Endometrial microvascular endothelial cells (primary cell): ENCODE measurements at regions not wholly inside any gene's neighbourhood (a gene's known extent, or its start where the extent isn't known, plus 50 kb on each side); places are given as distances from the start of the nearest gene placed in this dataset.

Experiments
- in situ Hi-C: cut with HindIII; loops from 2 replicates; pipeline ENCODE4 v1.10.0; 2017; ENCODE audit warnings: low sequenced_read_pairs, low pct_unique_long_range_greater_than_20kb; ENCODE audit errors: inconsistent ontology term

- in situ Hi-C loops: no loop called here
Observed at GRCh38 chr3:177561365-177561764, 364.1 kb upstream of the TBL1XR1 start.

- in situ Hi-C loops: no loop called here
Observed at GRCh38 chr3:177561769-177562392, 364.6 kb upstream of the TBL1XR1 start.

GRCh38 chr3:177563243-177563780 is 366.0 kb upstream of the TBL1XR1 start:
- in situ Hi-C loops: no loop called here

GRCh38 chr3:177563792-177564191 is 366.5 kb upstream of the TBL1XR1 start:
- in situ Hi-C loops: no loop called here

GRCh38 chr3:177565981-177566380 is 368.7 kb upstream of the TBL1XR1 start:
- in situ Hi-C loops: no loop called here

GRCh38 chr3:177567833-177568232 is 370.6 kb upstream of the TBL1XR1 start:
- in situ Hi-C loops: no loop called here

GRCh38 chr3:177569193-177569592 is 371.9 kb upstream of the TBL1XR1 start:
- in situ Hi-C loops: no loop called here

GRCh38 chr3:177569875-177570657 is 372.8 kb upstream of the TBL1XR1 start:
- in situ Hi-C loops: no loop called here

GRCh38 chr3:177571271-177571943 is 374.1 kb upstream of the TBL1XR1 start:
- in situ Hi-C loops: no loop called here

GRCh38 chr3:177571944-177572315 is 374.6 kb upstream of the TBL1XR1 start:
- in situ Hi-C loops: no loop called here

- in situ Hi-C loops: no loop called here
Observed at GRCh38 chr3:177574222-177574856, 377.1 kb upstream of the TBL1XR1 start.

- in situ Hi-C loops: no loop called here
Observed at GRCh38 chr3:177576746-177577145, 379.5 kb upstream of the TBL1XR1 start.

- in situ Hi-C loops: no loop called here
Observed at GRCh38 chr3:177578488-177578887, 381.2 kb upstream of the TBL1XR1 start.

- in situ Hi-C loops: no loop called here
Observed at GRCh38 chr3:177579419-177579818, 382.1 kb upstream of the TBL1XR1 start.

- in situ Hi-C loops: no loop called here
Observed at GRCh38 chr3:177580437-177580836, 383.2 kb upstream of the TBL1XR1 start.

GRCh38 chr3:177585271-177585670 is 388.0 kb upstream of the TBL1XR1 start:
- in situ Hi-C loops: no loop called here

GRCh38 chr3:177589041-177589650 is 391.9 kb upstream of the TBL1XR1 start:
- in situ Hi-C loops: no loop called here

- in situ Hi-C loops: no loop called here
Observed at GRCh38 chr3:177589911-177590381, 392.7 kb upstream of the TBL1XR1 start.

GRCh38 chr3:177590826-177591225 is 393.5 kb upstream of the TBL1XR1 start:
- in situ Hi-C loops: no loop called here
